Calu3 (cell line): ENCODE measurements at regions not wholly inside any gene's neighbourhood (a gene's known extent, or its start where the extent isn't known, plus 50 kb on each side); places are given as distances from the start of the nearest gene placed in this dataset.

Source experiments
- BruUV-seq: library from RNA; stranded (reverse); fragments of 400-500 nt; replicated peaks from 2 replicates; lab custom pipeline; 2021; lab: Mats Ljungman, UMichigan
- CTCF ChIA-PET: fragments of 300-600 bp; sonication (Branson Sonifier 250); formaldehyde crosslinking; loops from one replicate; lab custom pipeline; 2022; ENCODE audit warnings: antibody characterized with exemption; lab: Charles Lee
- DNase-seq: peaks from one replicate; pipeline ENCODE4 v3.0.0; 2022
- H3K27ac Mint-ChIP-seq: one replicate; pipeline ENCODE4 v1.8.0; 2022; ENCODE audit warnings: mixed read lengths; ENCODE audit not compliant: unreplicated experiment
- H3K27me3 Mint-ChIP-seq: one replicate; pipeline ENCODE4 v1.8.0; 2022; ENCODE audit warnings: mixed read lengths; ENCODE audit not compliant: unreplicated experiment
- H3K36me3 Mint-ChIP-seq: one replicate; pipeline ENCODE4 v1.8.0; 2022; ENCODE audit warnings: mild to moderate bottlenecking, moderate library complexity, mixed read lengths; ENCODE audit not compliant: insufficient read depth, unreplicated experiment
- H3K4me1 Mint-ChIP-seq: one replicate; pipeline ENCODE4 v1.8.0; 2022; ENCODE audit warnings: mild to moderate bottlenecking, low read depth, mixed read lengths; ENCODE audit not compliant: unreplicated experiment
- H3K4me3 Mint-ChIP-seq: one replicate; pipeline ENCODE4 v1.8.0; 2022; ENCODE audit warnings: mild to moderate bottlenecking, low read depth, moderate library complexity, mixed read lengths; ENCODE audit not compliant: unreplicated experiment
- H3K9me3 Mint-ChIP-seq: one replicate; pipeline ENCODE4 v1.8.0; 2022; ENCODE audit warnings: low read depth, mixed read lengths; ENCODE audit not compliant: unreplicated experiment
- CTCF ChIP-seq: fragments of 200-600 bp; IDR thresholded peaks from one replicate; pipeline ENCODE4 v1.8.0; 2022; ENCODE audit warnings: antibody characterized with exemption; ENCODE audit not compliant: unreplicated experiment
- intact Hi-C: fragments of 100-400 bp; cut with micrococcal nuclease; formaldehyde crosslinking; loops from one replicate; pipeline ENCODE4 v1.10.0; 2022; ENCODE audit not compliant: unreplicated experiment

DNA sequence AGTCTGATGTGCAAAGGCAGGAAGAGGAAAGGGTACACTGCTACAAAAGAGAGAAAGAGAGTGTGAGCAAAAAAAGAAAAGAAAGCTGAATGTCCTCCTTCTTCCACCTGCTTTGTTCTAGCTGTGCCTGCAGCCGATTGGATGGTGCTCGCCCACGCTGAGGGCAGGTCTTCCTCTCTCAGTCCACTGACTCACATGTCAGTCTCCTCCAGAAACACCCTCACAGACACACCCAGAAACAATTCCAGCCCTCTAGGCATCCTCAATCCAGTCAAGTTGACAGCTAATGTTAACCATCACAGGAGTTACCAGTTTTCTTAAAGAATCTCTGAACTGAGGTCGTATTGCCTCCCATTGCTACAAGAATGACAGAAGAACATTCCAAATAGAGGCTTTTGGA is 411.9 kb upstream of the SASH1 start:
- Mint-ChIP-seq H3K9me3 (peaks cover 12% of the 10 kb centered on the region), H3K4me1 (no peaks in the 10 kb centered on the region), H3K36me3 (no peaks in the 10 kb centered on the region), H3K27ac (no peak overlapping the region), H3K27me3 (no peaks in the 10 kb centered on the region), H3K4me3 (no peak overlapping the region)
- intact Hi-C loops = no loop called here
- TF ChIP-seq CTCF = no peak
- CTCF ChIA-PET = no interaction called here
- no TSS peak for BruUV-seq
- no peak for DNase-seq

DNA sequence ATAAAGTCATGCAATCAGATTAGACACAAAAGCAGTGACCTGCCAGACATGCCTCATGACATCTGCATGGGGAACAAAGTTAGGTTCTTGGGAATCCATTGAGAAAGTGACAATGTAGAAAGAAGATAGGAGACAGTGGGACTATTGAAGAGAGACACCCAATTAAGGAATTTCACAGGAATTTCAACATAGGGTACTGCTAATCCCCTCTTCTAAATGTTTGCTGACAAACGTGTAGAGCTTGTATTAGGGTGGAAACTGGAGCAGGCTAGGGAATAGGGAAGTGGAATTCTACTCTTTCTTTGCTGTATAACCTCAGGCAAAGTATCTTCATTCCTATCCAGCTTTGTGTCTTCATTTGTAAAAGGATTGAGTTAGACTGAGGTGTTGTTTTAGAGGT is 409.4 kb upstream of the SASH1 start:
- intact Hi-C loops = no loop called here
- Mint-ChIP-seq H3K27me3 (no peaks in the 10 kb centered on the region), H3K27ac (no peak overlapping the region), H3K9me3 (peaks cover 14% of the 10 kb centered on the region), H3K4me3 (no peak overlapping the region), H3K36me3 (no peaks in the 10 kb centered on the region), H3K4me1 (no peaks in the 10 kb centered on the region)
- DNase-seq = no peak
- TF ChIP-seq CTCF = no peak
- BruUV-seq = no TSS peak
- CTCF ChIA-PET = no interaction called here

- TF ChIP-seq CTCF = no peak
- H3K4me3 Mint-ChIP-seq = no peak overlapping the region
- intact Hi-C loops = no loop called here
- H3K27me3 Mint-ChIP-seq = no peaks in the 10 kb centered on the region
- no peaks in the 10 kb centered on the region for H3K4me1 Mint-ChIP-seq
- no peaks in the 10 kb centered on the region for H3K36me3 Mint-ChIP-seq
- CTCF ChIA-PET = no interaction called here
- peaks cover 6% of the 10 kb centered on the region for H3K9me3 Mint-ChIP-seq
- no peak overlapping the region for H3K27ac Mint-ChIP-seq
- no peak for DNase-seq
- BruUV-seq = no TSS peak
Observed at GRCh38 chr6:147935656-147936055, 407.0 kb upstream of the SASH1 start.

GRCh38 chr6:147936703-147937470 is 405.8 kb upstream of the SASH1 start:
- no peak overlapping the region for H3K4me3 Mint-ChIP-seq
- BruUV-seq = no TSS peak
- CTCF ChIA-PET = no interaction called here
- no peak overlapping the region for H3K27ac Mint-ChIP-seq
- H3K27me3 Mint-ChIP-seq = no peaks in the 10 kb centered on the region
- no peak for TF ChIP-seq CTCF
- H3K4me1 Mint-ChIP-seq = no peaks in the 10 kb centered on the region
- H3K36me3 Mint-ChIP-seq = no peaks in the 10 kb centered on the region
- H3K9me3 Mint-ChIP-seq = peaks cover 6% of the 10 kb centered on the region
- intact Hi-C loops = no loop called here
- no peak for DNase-seq
